ENCODE measurements at regions not wholly inside any gene's neighbourhood (a gene's known extent, or its start where the extent isn't known, plus 50 kb on each side); places are given as distances from the start of the nearest gene placed in this dataset.
"Not testable (repeated sequence)": the region's sequence is repeated elsewhere in the genome, so short reads cannot be mapped to it uniquely, and the experiment has no call there.

DNA sequence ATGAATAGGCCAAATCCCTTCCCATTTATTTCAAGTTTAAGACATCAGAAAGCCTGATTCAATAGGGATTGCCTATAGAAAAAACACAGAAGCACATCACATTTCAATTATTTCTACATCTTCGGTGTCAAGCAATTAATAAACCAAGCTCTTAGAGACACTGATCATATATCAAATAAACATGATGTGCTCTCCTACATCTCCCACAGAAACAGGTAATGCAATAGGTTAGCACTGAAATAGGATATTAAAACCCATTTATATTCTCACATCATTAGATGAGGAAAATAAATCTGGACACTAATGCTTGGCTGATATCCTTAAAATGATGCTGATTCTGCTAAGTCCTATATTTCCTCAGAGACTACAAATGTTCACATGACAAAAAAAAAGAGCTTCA lies 364.7 kb downstream of the MBD2 start:
- H3K4me3 Mint-ChIP-seq: no peak overlapping the region
- no peaks in the 10 kb centered on the region for H3K36me3 Mint-ChIP-seq (ENCODE audit: insufficient read depth)
- ATAC-seq: no peak
- H3K27me3 Mint-ChIP-seq (ENCODE audit: low read depth): no peaks in the 10 kb centered on the region
- H3K4me1 Mint-ChIP-seq (ENCODE audit: low read depth): no peaks in the 10 kb centered on the region
- no peaks in the 10 kb centered on the region for H3K9me3 Mint-ChIP-seq
- DNase-seq: no peak

DNA sequence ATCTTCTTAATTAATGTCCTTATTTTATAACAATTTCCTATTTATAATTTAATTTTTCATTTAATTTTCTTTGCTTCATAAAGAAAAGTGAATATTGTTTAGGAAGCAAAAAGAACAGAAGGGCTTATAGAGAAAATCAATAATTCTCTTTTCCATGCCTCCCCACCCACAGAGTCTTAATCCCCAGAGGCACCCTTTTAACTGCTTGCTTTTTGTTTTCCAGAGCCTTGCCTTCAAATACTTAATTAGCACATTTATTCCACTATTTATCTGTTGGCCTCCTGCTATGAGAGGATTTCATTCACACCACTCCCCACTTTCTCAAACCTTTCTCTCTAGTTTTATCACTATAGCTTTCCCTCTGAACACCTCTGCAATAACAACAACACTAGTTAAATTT lies 373.6 kb downstream of the MBD2 start:
- ATAC-seq (no peak), DNase-seq (no peak)
- Mint-ChIP-seq H3K9me3 (peaks cover 8% of the 10 kb centered on the region), H3K27me3 (ENCODE audit: low read depth) (peaks cover 3% of the 10 kb centered on the region), H3K36me3 (ENCODE audit: insufficient read depth) (no peaks in the 10 kb centered on the region), H3K4me3 (no peak overlapping the region), H3K4me1 (ENCODE audit: low read depth) (no peaks in the 10 kb centered on the region)

DNA sequence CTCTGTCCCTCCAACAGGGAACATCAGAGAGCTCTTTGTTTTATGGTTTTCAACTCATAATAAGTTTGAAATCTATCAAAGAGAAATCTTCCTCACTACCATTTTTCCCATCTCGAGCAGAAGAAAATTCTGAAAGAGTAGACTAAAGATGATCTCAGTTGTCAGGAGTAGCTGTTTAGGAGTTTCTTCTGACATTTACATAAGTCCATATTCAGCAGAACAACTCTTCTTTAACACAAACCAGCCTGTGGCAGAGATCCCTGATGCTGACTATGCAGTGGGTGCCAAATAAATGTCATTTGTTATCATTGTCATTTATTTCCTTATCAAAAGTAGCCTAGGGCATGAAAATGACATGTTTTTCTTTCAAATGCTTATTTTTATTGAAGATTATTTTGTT lies 380.7 kb downstream of the MBD2 start:
- no peak for ATAC-seq
- peaks cover 9% of the 10 kb centered on the region for H3K9me3 Mint-ChIP-seq
- DNase-seq: no peak
- H3K36me3 Mint-ChIP-seq (ENCODE audit: insufficient read depth): no peaks in the 10 kb centered on the region
- H3K4me3 Mint-ChIP-seq: no peak overlapping the region
- H3K27me3 Mint-ChIP-seq (ENCODE audit: low read depth): no peaks in the 10 kb centered on the region
- no peaks in the 10 kb centered on the region for H3K4me1 Mint-ChIP-seq (ENCODE audit: low read depth)

- Mint-ChIP-seq H3K36me3 (ENCODE audit: insufficient read depth) (no peaks in the 10 kb centered on the region), H3K9me3 (peaks cover 9% of the 10 kb centered on the region), H3K4me1 (ENCODE audit: low read depth) (no peaks in the 10 kb centered on the region), H3K4me3 (no peak overlapping the region), H3K27me3 (ENCODE audit: low read depth) (no peaks in the 10 kb centered on the region)
- DNase-seq: no peak
- no peak for ATAC-seq
Measured at GRCh38 chr18:53843113-53843760, 381.2 kb downstream of the MBD2 start.

- ATAC-seq: no peak
- no peaks in the 10 kb centered on the region for H3K36me3 Mint-ChIP-seq (ENCODE audit: insufficient read depth)
- H3K4me1 Mint-ChIP-seq (ENCODE audit: low read depth): no peaks in the 10 kb centered on the region
- H3K9me3 Mint-ChIP-seq: peaks cover 14% of the 10 kb centered on the region
- DNase-seq: no peak
- H3K4me3 Mint-ChIP-seq: no peak overlapping the region
- H3K27me3 Mint-ChIP-seq (ENCODE audit: low read depth): no peaks in the 10 kb centered on the region
Measured at GRCh38 chr18:53838746-53839145, 385.7 kb downstream of the MBD2 start.

DNA sequence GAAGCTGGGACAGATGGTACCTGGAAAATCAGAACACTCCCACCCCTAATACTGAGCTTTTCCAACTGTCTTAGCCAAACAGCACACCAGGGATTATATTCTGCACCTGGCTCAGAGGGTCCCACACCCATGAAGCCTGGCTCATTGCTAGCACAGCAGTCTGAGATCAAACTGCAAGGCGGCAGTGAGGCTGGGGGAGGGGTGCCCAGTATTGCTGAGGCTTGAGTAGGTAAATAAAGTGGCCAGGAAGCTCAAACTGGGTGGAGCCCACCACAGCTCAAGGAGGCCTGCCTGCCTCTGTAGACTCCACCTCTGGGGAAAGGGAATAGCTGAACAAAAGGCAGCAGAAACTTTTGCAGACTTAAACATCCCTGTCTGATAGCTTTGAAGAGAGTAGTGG lies 403.3 kb downstream of the MBD2 start:
- ATAC-seq; H3K4me1 Mint-ChIP-seq (ENCODE audit: low read depth); DNase-seq; H3K27me3 Mint-ChIP-seq (ENCODE audit: low read depth); H3K4me3 Mint-ChIP-seq; H3K36me3 Mint-ChIP-seq (ENCODE audit: insufficient read depth): not testable (repeated sequence)
- peaks cover 16% of the 10 kb centered on the region for H3K9me3 Mint-ChIP-seq

DNA sequence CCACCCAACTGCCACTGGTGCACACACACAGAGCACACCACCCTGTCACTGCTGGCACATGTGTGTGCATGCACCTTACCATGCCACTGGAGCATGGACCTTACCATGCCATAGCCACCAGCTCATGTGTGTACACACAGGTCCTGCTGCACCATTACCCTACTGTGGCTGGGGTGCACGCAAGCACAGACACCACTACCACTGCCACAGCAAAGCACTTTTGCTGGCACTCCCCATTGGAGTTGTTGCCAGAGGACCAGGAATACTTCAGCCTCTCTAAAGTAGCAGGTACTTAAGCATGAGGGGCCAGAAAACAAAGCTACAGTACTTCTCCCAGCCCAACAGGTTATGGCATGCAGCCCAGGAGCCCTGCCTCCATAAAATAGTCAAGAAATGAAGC lies 404.8 kb downstream of the MBD2 start:
- Mint-ChIP-seq H3K9me3 (peaks cover 5% of the 10 kb centered on the region), H3K36me3 (ENCODE audit: insufficient read depth) (no peaks in the 10 kb centered on the region)

GRCh38 chr18:53819174-53819573 lies 405.3 kb downstream of the MBD2 start:
- H3K4me3 Mint-ChIP-seq: no peak overlapping the region
- no peak for ATAC-seq
- H3K4me1 Mint-ChIP-seq (ENCODE audit: low read depth): no peaks in the 10 kb centered on the region
- no peaks in the 10 kb centered on the region for H3K27me3 Mint-ChIP-seq (ENCODE audit: low read depth)
- no peak for DNase-seq
- peaks cover 5% of the 10 kb centered on the region for H3K9me3 Mint-ChIP-seq
- no peaks in the 10 kb centered on the region for H3K36me3 Mint-ChIP-seq (ENCODE audit: insufficient read depth)

More for the DNA sequence above, 404.8 kb downstream of the MBD2 start:
- no peak for DNase-seq
- Mint-ChIP-seq H3K4me1 (ENCODE audit: low read depth) (no peaks in the 10 kb centered on the region), H3K4me3 (no peak overlapping the region), H3K27me3 (ENCODE audit: low read depth) (no peaks in the 10 kb centered on the region)
- ATAC-seq: no peak

- H3K4me1 Mint-ChIP-seq (ENCODE audit: low read depth): no peaks in the 10 kb centered on the region
- H3K9me3 Mint-ChIP-seq: peaks cover 3% of the 10 kb centered on the region
- no peak overlapping the region for H3K4me3 Mint-ChIP-seq
- no peaks in the 10 kb centered on the region for H3K36me3 Mint-ChIP-seq (ENCODE audit: insufficient read depth)
- no peaks in the 10 kb centered on the region for H3K27me3 Mint-ChIP-seq (ENCODE audit: low read depth)
- DNase-seq: no peak
- ATAC-seq: no peak
Measured at GRCh38 chr18:53817976-53818950, 406.2 kb downstream of the MBD2 start.

DNA sequence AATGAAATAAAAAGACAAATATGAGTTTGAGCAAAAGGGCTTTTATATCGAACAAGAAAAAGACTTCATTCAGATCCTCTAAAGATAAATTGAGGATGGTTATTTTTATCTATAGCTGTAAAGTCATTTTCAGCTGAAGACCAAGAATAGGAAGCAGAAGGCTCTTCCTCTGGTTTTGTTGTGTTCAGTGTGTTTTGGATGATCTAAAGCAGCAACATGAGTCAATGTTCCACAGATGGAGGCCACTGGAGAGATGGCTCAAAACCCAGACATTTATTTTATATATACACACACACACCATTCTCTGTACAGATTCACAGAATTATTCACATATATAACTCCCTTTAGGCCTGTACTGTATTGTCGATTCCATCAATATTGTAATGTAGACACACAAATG lies 424.3 kb downstream of the MBD2 start:
- ATAC-seq: no peak
- H3K4me3 Mint-ChIP-seq: no peak overlapping the region
- H3K27me3 Mint-ChIP-seq (ENCODE audit: low read depth): no peaks in the 10 kb centered on the region
- DNase-seq: no peak
- H3K9me3 Mint-ChIP-seq: peaks cover 3% of the 10 kb centered on the region
- H3K36me3 Mint-ChIP-seq (ENCODE audit: insufficient read depth): no peaks in the 10 kb centered on the region
- H3K4me1 Mint-ChIP-seq (ENCODE audit: low read depth): no peaks in the 10 kb centered on the region

- Mint-ChIP-seq H3K4me1 (ENCODE audit: low read depth) (no peaks in the 10 kb centered on the region), H3K36me3 (ENCODE audit: insufficient read depth) (no peaks in the 10 kb centered on the region), H3K27me3 (ENCODE audit: low read depth) (no peaks in the 10 kb centered on the region), H3K9me3 (peaks cover 3% of the 10 kb centered on the region), H3K4me3 (no peak overlapping the region)
- ATAC-seq (no peak), DNase-seq (no peak)
Measured at GRCh38 chr18:53799134-53799533, 425.3 kb downstream of the MBD2 start.

DNA sequence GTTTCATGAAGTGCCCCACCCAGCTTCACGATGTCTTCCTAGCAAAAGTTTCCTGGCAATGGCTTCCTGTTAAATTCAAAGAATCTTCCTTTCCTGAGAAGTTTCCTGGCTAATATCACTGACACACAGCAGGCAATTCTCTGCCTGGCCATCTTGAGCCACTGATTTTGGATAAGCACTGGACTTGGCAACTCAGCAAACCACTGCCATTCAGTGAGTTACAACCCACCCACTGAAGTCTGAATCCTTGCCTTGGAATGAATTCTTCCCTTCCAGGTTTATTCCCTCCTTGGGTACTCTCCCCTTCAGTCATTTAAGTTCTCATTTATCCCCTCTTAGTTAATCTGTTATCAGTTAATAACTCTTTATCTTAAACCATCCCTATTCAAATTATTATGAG lies 426.0 kb downstream of the MBD2 start:
- Mint-ChIP-seq H3K27me3 (ENCODE audit: low read depth) (no peaks in the 10 kb centered on the region), H3K9me3 (peaks cover 3% of the 10 kb centered on the region), H3K4me3 (no peak overlapping the region), H3K4me1 (ENCODE audit: low read depth) (no peaks in the 10 kb centered on the region), H3K36me3 (ENCODE audit: insufficient read depth) (no peaks in the 10 kb centered on the region)
- no peak for DNase-seq
- no peak for ATAC-seq

DNA sequence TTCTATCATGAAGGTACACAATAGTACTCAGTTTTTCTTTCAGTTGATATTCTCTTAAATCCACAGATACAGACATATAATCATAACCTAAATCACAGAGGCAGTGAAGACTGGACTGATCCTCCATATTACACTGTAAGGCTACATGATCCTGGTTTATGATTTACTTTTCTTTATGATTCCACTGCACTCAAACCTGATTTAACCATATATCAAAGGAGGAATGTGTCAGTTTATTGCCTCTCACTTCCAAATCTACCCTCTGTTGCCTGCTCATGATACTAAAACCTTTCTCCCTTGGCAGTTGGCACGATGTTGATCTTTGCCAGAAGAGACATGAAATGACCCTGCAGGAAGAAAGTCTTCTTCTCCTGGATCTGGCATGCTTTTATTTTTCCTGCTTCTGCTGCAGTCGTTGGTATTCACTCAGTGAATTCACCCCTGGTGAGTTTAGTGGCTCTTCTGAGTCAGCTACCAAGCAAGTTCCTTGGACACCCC lies 426.4 kb downstream of the MBD2 start:
- H3K36me3 Mint-ChIP-seq (ENCODE audit: insufficient read depth): no peaks in the 10 kb centered on the region
- DNase-seq (no peak), ATAC-seq (no peak)
- H3K9me3 Mint-ChIP-seq: peaks cover 3% of the 10 kb centered on the region
- no peaks in the 10 kb centered on the region for H3K4me1 Mint-ChIP-seq (ENCODE audit: low read depth)
- H3K27me3 Mint-ChIP-seq (ENCODE audit: low read depth): no peaks in the 10 kb centered on the region
- H3K4me3 Mint-ChIP-seq: no peak overlapping the region

DNA sequence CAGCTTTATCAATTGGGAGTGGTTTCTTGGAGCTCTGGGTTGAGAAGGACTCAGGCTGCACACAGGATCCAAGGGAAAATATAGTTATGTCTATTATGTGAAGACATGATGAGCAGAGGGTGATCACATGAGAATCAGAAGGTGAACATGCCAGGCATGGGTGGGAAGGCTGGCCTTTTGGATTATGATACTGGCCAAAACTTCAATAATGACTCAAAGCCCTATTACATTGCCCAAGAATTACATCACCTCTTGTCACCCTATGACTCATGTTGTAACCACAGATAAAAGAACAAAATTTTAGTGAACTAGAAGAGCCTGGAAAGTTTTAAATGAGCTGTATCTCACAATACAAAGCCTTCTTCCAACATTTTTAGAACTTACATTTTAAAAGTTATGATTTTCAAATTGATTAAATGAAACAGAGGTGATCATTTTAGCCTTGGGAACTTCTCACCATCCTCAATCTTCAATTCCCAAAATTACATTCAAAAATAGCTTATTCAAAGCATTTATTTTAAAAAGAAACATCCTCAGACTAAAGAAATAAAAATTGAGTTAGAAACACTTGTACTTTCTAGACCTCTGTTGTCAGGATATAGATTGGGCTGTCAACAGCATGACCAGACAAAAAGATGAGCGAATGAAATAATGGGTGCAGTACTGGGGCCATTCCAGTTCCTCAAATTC lies 428.3 kb downstream of the MBD2 start:
- ATAC-seq: no peak
- Mint-ChIP-seq H3K4me3 (no peak overlapping the region), H3K4me1 (ENCODE audit: low read depth) (no peaks in the 10 kb centered on the region), H3K36me3 (ENCODE audit: insufficient read depth) (no peaks in the 10 kb centered on the region), H3K27me3 (ENCODE audit: low read depth) (no peaks in the 10 kb centered on the region), H3K9me3 (peaks cover 7% of the 10 kb centered on the region)
- DNase-seq: no peak

All from activated T-cell treated with anti-CD3 and anti-CD28 coated beads, Interleukin-2, amount 50 U/mL, for 4 hours (primary cell).